Epithelial cell of esophagus (primary cell): ENCODE measurements at regions not wholly inside any gene's neighbourhood (a gene's known extent, or its start where the extent isn't known, plus 50 kb on each side); places are given as distances from the start of the nearest gene placed in this dataset.
A peak's percentile ranks its signal among the peaks of the same experiment; 100 is the strongest.

Source experiments
- DNase-seq: peaks from one replicate; pipeline ENCODE4 v3.0.0; 2010; ENCODE audit warnings: low read depth
- H3K4me3 ChIP-seq: 2 replicates; pipeline ENCODE4 v1.5.1; 2011; ENCODE audit warnings: mild to moderate bottlenecking, low read length, control low read depth
- CTCF ChIP-seq: IDR thresholded peaks from 2 replicates; pipeline ENCODE4 v1.5.1; 2011; ENCODE audit warnings: low read depth, mild to moderate bottlenecking, low read length, control low read depth, inconsistent platforms; ENCODE audit not compliant: insufficient read depth; ENCODE audit errors: missing control alignments

GRCh38 chr14:55889124-55889523 is 229.1 kb upstream of the PELI2 start:
- H3K4me3 ChIP-seq = no peak overlapping the region
- TF ChIP-seq CTCF = no peak
- DNase-seq = peak; percentile 93

GRCh38 chr14:55891692-55892091 is 226.5 kb upstream of the PELI2 start:
- TF ChIP-seq CTCF = no peak
- H3K4me3 ChIP-seq = no peak overlapping the region
- no peak for DNase-seq

GRCh38 chr14:55892906-55893305 is 225.3 kb upstream of the PELI2 start:
- no peak for TF ChIP-seq CTCF
- H3K4me3 ChIP-seq = no peak overlapping the region
- no peak for DNase-seq

- TF ChIP-seq CTCF = no peak
- no peak for DNase-seq
- H3K4me3 ChIP-seq = no peak overlapping the region
These were observed 224.5 kb upstream of the PELI2 start for GRCh38 chr14:55893705-55894104.

- no peak for DNase-seq
- no peak for TF ChIP-seq CTCF
- H3K4me3 ChIP-seq = no peak overlapping the region
These were observed 221.2 kb upstream of the PELI2 start for GRCh38 chr14:55897031-55897430.

GRCh38 chr14:55898938-55899337 is 219.3 kb upstream of the PELI2 start:
- no peak for TF ChIP-seq CTCF
- H3K4me3 ChIP-seq = no peak overlapping the region
- DNase-seq = no peak

- no peak for TF ChIP-seq CTCF
- H3K4me3 ChIP-seq = no peak overlapping the region
- no peak for DNase-seq
These were observed 218.7 kb upstream of the PELI2 start for GRCh38 chr14:55899531-55899930.
